SK-N-SH treated with all-trans-retinoic acid at 6 μM for 48 hours (cell line): ENCODE measurements at regions not wholly inside any gene's neighbourhood (a gene's known extent, or its start where the extent isn't known, plus 50 kb on each side); places are given as distances from the start of the nearest gene placed in this dataset.

Experiments
- ATAC-seq: fragments of 200-7000 bp; cut with Tn5 transposase; 3 replicates; pipeline ENCODE4 v1.9.1; 2020; ENCODE audit warnings: mild to moderate bottlenecking, moderate library complexity
- ARNTL ChIP-seq: fragments of 450-650 bp; formaldehyde crosslinking; IDR thresholded peaks from 2 replicates; pipeline ENCODE4 v1.5.0; 2020; ENCODE audit warnings: low read depth, mild to moderate bottlenecking, moderate library complexity, borderline replicate concordance
- BACH2 ChIP-seq: fragments of 250-450 bp; sonication (Bioruptor Pico); IDR thresholded peaks from 2 replicates; pipeline ENCODE4 v1.9.0; 2021; ENCODE audit warnings: mild to moderate bottlenecking, borderline replicate concordance
- CREB5 ChIP-seq: fragments of 250-450 bp; sonication (Bioruptor Pico); IDR thresholded peaks from 2 replicates; pipeline ENCODE4 v1.5.1; 2020; ENCODE audit warnings: low read depth, mild to moderate bottlenecking, moderate library complexity
- CSDC2 ChIP-seq: fragments of 250-450 bp; sonication (Bioruptor Pico); IDR thresholded peaks from 2 replicates; pipeline ENCODE4 v1.5.0; 2020; ENCODE audit warnings: mild to moderate bottlenecking, moderate library complexity
- CSRNP3 ChIP-seq: fragments of 250-450 bp; sonication (Bioruptor Pico); IDR thresholded peaks from 2 replicates; pipeline ENCODE4 v1.5.1; 2021; ENCODE audit warnings: mild to moderate bottlenecking, moderate library complexity
- ESRRG ChIP-seq: fragments of 250-450 bp; sonication (Bioruptor Pico); IDR thresholded peaks from 2 replicates; pipeline ENCODE4 v1.6.1; 2021; ENCODE audit warnings: mild to moderate bottlenecking
- GLIS3 ChIP-seq: fragments of 250-450 bp; sonication (Bioruptor Pico); IDR thresholded peaks from 2 replicates; pipeline ENCODE4 v1.5.0; 2020; ENCODE audit warnings: mild to moderate bottlenecking, moderate library complexity
- ISL1 ChIP-seq: fragments of 250-450 bp; sonication (Bioruptor Pico); IDR thresholded peaks from 2 replicates; pipeline ENCODE4 v2.1.2; 2022; ENCODE audit warnings: mild to moderate bottlenecking, moderate library complexity
- OSR1 ChIP-seq: fragments of 250-450 bp; sonication (Bioruptor Pico); IDR thresholded peaks from 2 replicates; pipeline ENCODE4 v1.8.0; 2022; ENCODE audit warnings: moderate library complexity, mild to moderate bottlenecking, inconsistent platforms
- POU6F1 ChIP-seq: fragments of 250-450 bp; sonication (Bioruptor Pico); IDR thresholded peaks from 2 replicates; pipeline ENCODE4 v1.8.0; 2021; ENCODE audit warnings: low read depth, mild to moderate bottlenecking, moderate library complexity, borderline replicate concordance
- PPARA ChIP-seq: fragments of 250-450 bp; sonication (Bioruptor Pico); IDR thresholded peaks from 2 replicates; pipeline ENCODE4 v1.5.0; 2020; ENCODE audit warnings: mild to moderate bottlenecking, borderline replicate concordance
- RARB ChIP-seq: fragments of 250-450 bp; sonication (Bioruptor Pico); IDR thresholded peaks from 2 replicates; pipeline ENCODE4 v1.8.0; 2021; ENCODE audit warnings: mild to moderate bottlenecking, moderate library complexity
- SNAI2 ChIP-seq: fragments of 250-450 bp; sonication (Bioruptor Pico); IDR thresholded peaks from 2 replicates; pipeline ENCODE4 v1.5.0; 2020; ENCODE audit warnings: mild to moderate bottlenecking, moderate library complexity
- TCF4 ChIP-seq: fragments of 250-450 bp; sonication (Bioruptor Pico); IDR thresholded peaks from 2 replicates; pipeline ENCODE4 v1.8.0; 2021; ENCODE audit warnings: mild to moderate bottlenecking, moderate library complexity, borderline replicate concordance
- TOX ChIP-seq: fragments of 250-450 bp; sonication (Bioruptor Pico); IDR thresholded peaks from 2 replicates; pipeline ENCODE4 v1.8.0; 2021; ENCODE audit warnings: mild to moderate bottlenecking, moderate library complexity, borderline replicate concordance
- TSHZ2 ChIP-seq: fragments of 250-450 bp; sonication (Bioruptor Pico); IDR thresholded peaks from 2 replicates; pipeline ENCODE4 v1.5.0; 2020; ENCODE audit warnings: mild to moderate bottlenecking, moderate library complexity
- ZC3H10 ChIP-seq: fragments of 250-450 bp; sonication (Bioruptor Pico); IDR thresholded peaks from 2 replicates; pipeline ENCODE4 v1.5.1; 2021; ENCODE audit warnings: mild to moderate bottlenecking, moderate library complexity
- ZFP3 ChIP-seq: fragments of 250-450 bp; sonication (Bioruptor Pico); IDR thresholded peaks from 2 replicates; pipeline ENCODE4 v1.5.0; 2020; ENCODE audit warnings: mild to moderate bottlenecking, moderate library complexity
- ZFP30 ChIP-seq: fragments of 450-650 bp; formaldehyde crosslinking; IDR thresholded peaks from 2 replicates; pipeline ENCODE4 v1.5.0; 2022; ENCODE audit warnings: mild to moderate bottlenecking, moderate library complexity
- ZNF565 ChIP-seq: fragments of 450-650 bp; formaldehyde crosslinking; conservative IDR thresholded peaks from 2 replicates; pipeline ENCODE4 v1.5.0; 2020; ENCODE audit warnings: low read depth, mild to moderate bottlenecking, moderate library complexity
- ZNF70 ChIP-seq: fragments of 450-650 bp; formaldehyde crosslinking; IDR thresholded peaks from 2 replicates; pipeline ENCODE4 v1.5.0; 2020; ENCODE audit warnings: mild to moderate bottlenecking, moderate library complexity
- ZNF8 ChIP-seq: fragments of 450-650 bp; formaldehyde crosslinking; IDR thresholded peaks from 2 replicates; pipeline ENCODE4 v1.5.0; 2020; ENCODE audit warnings: mild to moderate bottlenecking, moderate library complexity
- TF ChIP-seq, protein P1 (sequence below): fragments of 250-450 bp; sonication (Bioruptor Pico); IDR thresholded peaks from 2 replicates; pipeline ENCODE4 v1.8.0; 2020; ENCODE audit warnings: mild to moderate bottlenecking, moderate library complexity, borderline replicate concordance

DNA sequence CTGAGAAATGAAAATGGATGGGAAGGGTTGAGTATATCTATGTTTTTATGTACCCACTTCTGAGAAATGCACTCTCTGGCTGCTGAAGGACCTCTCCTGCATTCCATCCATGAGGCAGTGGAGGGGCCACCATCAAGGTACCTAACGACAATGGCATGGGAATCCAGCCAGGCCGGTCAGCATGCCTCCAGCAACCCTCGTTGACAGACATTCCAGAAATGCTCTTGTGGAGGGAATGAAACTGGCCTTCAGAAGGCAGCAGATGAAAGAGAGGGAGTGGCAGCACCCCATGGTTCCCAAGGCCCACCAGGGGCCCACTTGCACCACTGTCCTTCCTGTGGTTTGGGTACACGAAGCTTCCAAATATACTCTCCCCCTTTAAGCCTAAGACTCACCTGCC is 269.0 kb downstream of the ARHGAP12 start (continued):
- no peak for TF ChIP-seq OSR1
- TF ChIP-seq, all 23 proteins: peak for 0

DNA sequence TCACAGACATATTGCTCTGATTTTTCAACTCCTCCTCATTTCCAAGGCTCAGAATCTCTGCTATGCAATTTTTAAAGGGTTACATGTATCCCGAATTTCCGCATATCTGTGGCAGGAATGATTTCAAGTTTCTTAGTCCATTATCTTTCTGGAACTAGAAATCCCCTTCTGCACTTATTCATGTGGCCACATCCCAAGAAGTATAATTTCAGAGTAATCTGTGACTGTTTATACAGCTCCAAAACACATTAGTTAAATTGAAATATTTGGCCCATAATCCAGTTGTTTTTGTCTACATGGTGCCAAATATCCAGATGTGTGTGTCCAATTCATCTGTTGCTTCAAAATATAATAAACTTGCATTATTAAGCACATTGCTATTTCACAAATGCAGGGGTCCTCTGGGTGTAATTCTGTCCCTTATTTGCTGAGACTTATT is 271.2 kb downstream of the ARHGAP12 start:
- no peak for ATAC-seq

GRCh38 chr10:31656851-31657433 is 271.7 kb downstream of the ARHGAP12 start:
- TF ChIP-seq ZFP30 (CRISPR knock-in tag) = no peak
- no peak for TF ChIP-seq CREB5 (CRISPR knock-in tag)
- no peak for TF ChIP-seq TOX (CRISPR knock-in tag)
- TF ChIP-seq ZNF70 (CRISPR knock-in tag) = no peak
- no peak for TF ChIP-seq ZNF565 (CRISPR knock-in tag)
- TF ChIP-seq POU6F1 (CRISPR knock-in tag) = no peak
- TF ChIP-seq ZFP3 (CRISPR knock-in tag) = no peak
- no peak for TF ChIP-seq RARB (CRISPR knock-in tag)
- TF ChIP-seq, protein P1, sequence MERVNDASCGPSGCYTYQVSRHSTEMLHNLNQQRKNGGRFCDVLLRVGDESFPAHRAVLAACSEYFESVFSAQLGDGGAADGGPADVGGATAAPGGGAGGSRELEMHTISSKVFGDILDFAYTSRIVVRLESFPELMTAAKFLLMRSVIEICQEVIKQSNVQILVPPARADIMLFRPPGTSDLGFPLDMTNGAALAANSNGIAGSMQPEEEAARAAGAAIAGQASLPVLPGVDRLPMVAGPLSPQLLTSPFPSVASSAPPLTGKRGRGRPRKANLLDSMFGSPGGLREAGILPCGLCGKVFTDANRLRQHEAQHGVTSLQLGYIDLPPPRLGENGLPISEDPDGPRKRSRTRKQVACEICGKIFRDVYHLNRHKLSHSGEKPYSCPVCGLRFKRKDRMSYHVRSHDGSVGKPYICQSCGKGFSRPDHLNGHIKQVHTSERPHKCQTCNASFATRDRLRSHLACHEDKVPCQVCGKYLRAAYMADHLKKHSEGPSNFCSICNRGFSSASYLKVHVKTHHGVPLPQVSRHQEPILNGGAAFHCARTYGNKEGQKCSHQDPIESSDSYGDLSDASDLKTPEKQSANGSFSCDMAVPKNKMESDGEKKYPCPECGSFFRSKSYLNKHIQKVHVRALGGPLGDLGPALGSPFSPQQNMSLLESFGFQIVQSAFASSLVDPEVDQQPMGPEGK = no peak
- no peak for ATAC-seq

More for the DNA sequence above, 271.2 kb downstream of the ARHGAP12 start:
- TF ChIP-seq ZNF565 (CRISPR knock-in tag) = no peak
- TF ChIP-seq PPARA (CRISPR knock-in tag) = no peak
- TF ChIP-seq GLIS3 (CRISPR knock-in tag) = no peak
- no peak for TF ChIP-seq ARNTL (CRISPR knock-in tag)
- no peak for TF ChIP-seq ZC3H10 (CRISPR knock-in tag)
- no peak for TF ChIP-seq CSDC2 (CRISPR knock-in tag)
- TF ChIP-seq TOX (CRISPR knock-in tag) = no peak
- no peak for TF ChIP-seq BACH2
- TF ChIP-seq CSRNP3 = no peak
- TF ChIP-seq OSR1 = no peak
- TF ChIP-seq ESRRG (CRISPR knock-in tag) = no peak
- TF ChIP-seq TCF4 (CRISPR knock-in tag) = no peak
- no peak for TF ChIP-seq SNAI2 (CRISPR knock-in tag)
- TF ChIP-seq ZNF8 = no peak
- TF ChIP-seq ISL1 (CRISPR knock-in tag) = no peak
- no peak for TF ChIP-seq ZFP30 (CRISPR knock-in tag)
- TF ChIP-seq ZNF70 (CRISPR knock-in tag) = no peak
- TF ChIP-seq CREB5 (CRISPR knock-in tag) = no peak
- TF ChIP-seq TSHZ2 (CRISPR knock-in tag) = no peak
